IMR-90 (cell line): ENCODE measurements at regions not wholly inside any gene's neighbourhood (a gene's known extent, or its start where the extent isn't known, plus 50 kb on each side); places are given as distances from the start of the nearest gene placed in this dataset.

Experiments used
- CTCF ChIP-seq: conservative IDR thresholded peaks from 2 replicates; pipeline ENCODE4 v1.5.1; 2012; ENCODE audit warnings: mild to moderate bottlenecking, low read depth, low read length, improper control_type of control experiment
- MAFK ChIP-seq: IDR thresholded peaks from 2 replicates; pipeline ENCODE4 v1.6.1; 2012; ENCODE audit warnings: low read depth, low read length, improper control_type of control experiment
- MXI1 ChIP-seq: IDR thresholded peaks from 2 replicates; pipeline ENCODE4 v1.6.1; 2012; ENCODE audit warnings: low read depth, mild to moderate bottlenecking, low read length, moderate library complexity, borderline replicate concordance
- POLR2A ChIP-seq: IDR thresholded peaks from 2 replicates; pipeline ENCODE4 v1.6.1; 2012; ENCODE audit warnings: mild to moderate bottlenecking, low read depth, low read length
- SMC3 ChIP-seq: fragments of 150-350 bp; IDR thresholded peaks from 2 replicates; pipeline ENCODE4 v1.6.1; 2016; ENCODE audit warnings: low read depth, mild to moderate bottlenecking, antibody characterized with exemption, low read length, moderate library complexity

- TF ChIP-seq MXI1 (no peak), CTCF (no peak), POLR2A (no peak), MAFK (no peak), SMC3 (no peak)
Measured at GRCh38 chr5:5792106-5792505, 369.6 kb downstream of the ICE1 start.
